ENCODE measurements at regions not wholly inside any gene's neighbourhood (a gene's known extent, or its start where the extent isn't known, plus 50 kb on each side); places are given as distances from the start of the nearest gene placed in this dataset.

DNA sequence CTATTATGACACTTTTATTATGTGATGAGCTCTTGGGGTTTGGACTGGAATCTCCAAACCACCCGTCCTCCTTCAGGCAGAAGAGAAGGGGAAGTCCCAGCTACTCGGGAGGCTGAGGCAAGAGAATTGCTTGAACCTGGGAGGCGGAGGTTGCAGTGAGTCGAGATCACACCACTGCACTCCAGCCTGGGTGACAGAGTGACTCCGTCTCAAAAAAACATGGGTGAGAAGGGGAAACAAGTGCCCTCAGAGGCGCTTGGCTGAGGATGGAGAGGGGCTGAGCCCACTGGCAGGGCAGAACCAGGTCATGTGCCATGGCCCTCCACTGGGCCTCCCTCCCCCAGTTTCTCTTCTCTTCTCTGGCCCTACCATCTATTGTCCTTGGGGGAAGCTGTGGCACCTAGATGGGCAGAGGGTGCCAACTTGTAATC, 120.9 kb upstream of the SMURF2 start:
- H3K4me2 ChIP-seq (ENCODE audit: low read length) = no peak overlapping the region
- no peaks in the 10 kb centered on the region for H3K36me3 ChIP-seq (ENCODE audit: control insufficient read depth, low read length)
- H3K27me3 ChIP-seq (ENCODE audit: control insufficient read depth, low read length) = peaks cover 14% of the 10 kb centered on the region
- H3K79me2 ChIP-seq (ENCODE audit: control insufficient read depth, low read length) = no peaks in the 10 kb centered on the region
- H3K9me3 ChIP-seq (ENCODE audit: control insufficient read depth, insufficient read depth, low read length) = no peaks in the 10 kb centered on the region
- peaks cover 21% of the 10 kb centered on the region for H3K4me1 ChIP-seq (ENCODE audit: control insufficient read depth, low read length)
- H4K20me1 ChIP-seq (ENCODE audit: control insufficient read depth, insufficient read depth, low read depth, low read length) = no peaks in the 10 kb centered on the region
- no peaks in the 10 kb centered on the region for H3K9me2 ChIP-seq (replicated peaks; ENCODE audit: control insufficient read depth, low read length)
- H3K27ac ChIP-seq (ENCODE audit: low read depth, low read length) = no peak overlapping the region
- TF ChIP-seq EZH2phosphoT487 (IDR thresholded peaks at IDR 0.05; ENCODE audit: borderline replicate concordance, low read length) = no peak
- TF ChIP-seq CTCF (IDR thresholded peaks at IDR 0.05; ENCODE audit: low read depth, low read length, poor library complexity, severe bottlenecking) = no peak
- peaks cover 2% of the 10 kb centered on the region for H3F3A ChIP-seq (ENCODE audit: control insufficient read depth, insufficient read depth)
- no peak overlapping the region for H3K4me3 ChIP-seq (ENCODE audit: low read length)

DNA sequence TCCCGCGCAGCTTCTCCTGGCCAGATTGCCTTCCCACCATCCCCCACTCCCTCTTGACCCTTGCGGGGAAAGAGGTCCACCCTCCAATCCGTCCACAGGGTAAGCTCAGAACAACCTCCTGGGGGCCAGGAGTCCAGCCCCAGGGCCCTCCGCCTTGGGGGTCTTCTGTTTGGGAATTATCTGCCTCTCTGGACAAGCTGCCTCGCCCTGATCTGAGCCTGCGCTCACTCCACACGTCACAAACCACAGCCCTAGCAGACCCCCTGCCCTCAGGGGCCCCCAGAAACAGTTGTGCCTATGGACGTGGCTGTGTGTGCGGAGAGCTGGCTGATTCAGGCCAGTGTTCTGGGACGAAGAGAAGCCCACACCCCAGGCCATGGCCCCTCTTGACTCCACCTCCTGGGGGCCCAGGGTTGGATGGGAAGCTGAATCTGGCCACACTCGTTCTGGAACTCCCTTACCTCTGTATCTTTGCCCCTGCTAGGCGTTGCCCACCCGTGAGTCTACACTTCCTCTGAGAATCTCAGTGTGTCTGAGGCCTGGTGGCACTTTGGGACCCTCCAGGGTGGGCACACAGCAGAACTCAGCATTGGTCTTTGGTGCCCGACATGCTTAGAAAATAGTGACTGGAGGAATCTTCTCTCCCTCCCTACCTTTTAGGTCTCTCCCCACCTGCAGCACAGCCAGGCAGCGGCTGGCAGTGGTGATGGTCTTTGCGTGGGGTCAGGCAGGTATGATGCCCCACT, 119.9 kb upstream of the SMURF2 start:
- no peaks in the 10 kb centered on the region for H4K20me1 ChIP-seq (ENCODE audit: control insufficient read depth, insufficient read depth, low read depth, low read length)
- TF ChIP-seq CTCF (IDR thresholded peaks at IDR 0.05; ENCODE audit: low read depth, low read length, poor library complexity, severe bottlenecking) = no peak
- no peak for TF ChIP-seq EZH2phosphoT487 (IDR thresholded peaks at IDR 0.05; ENCODE audit: borderline replicate concordance, low read length)
- H3K79me2 ChIP-seq (ENCODE audit: control insufficient read depth, low read length) = no peaks in the 10 kb centered on the region
- peaks cover 32% of the 10 kb centered on the region for H3K4me1 ChIP-seq (ENCODE audit: control insufficient read depth, low read length)
- H3K4me3 ChIP-seq (ENCODE audit: low read length) = no peak overlapping the region
- H3F3A ChIP-seq (ENCODE audit: control insufficient read depth, insufficient read depth) = peaks cover 11% of the 10 kb centered on the region
- no peaks in the 10 kb centered on the region for H3K36me3 ChIP-seq (ENCODE audit: control insufficient read depth, low read length)
- no peak overlapping the region for H3K4me2 ChIP-seq (ENCODE audit: low read length)
- H3K9me3 ChIP-seq (ENCODE audit: control insufficient read depth, insufficient read depth, low read length) = no peaks in the 10 kb centered on the region
- no peaks in the 10 kb centered on the region for H3K9me2 ChIP-seq (replicated peaks; ENCODE audit: control insufficient read depth, low read length)
- no peak overlapping the region for H3K27ac ChIP-seq (ENCODE audit: low read depth, low read length)
- peaks cover 14% of the 10 kb centered on the region for H3K27me3 ChIP-seq (ENCODE audit: control insufficient read depth, low read length)

DNA sequence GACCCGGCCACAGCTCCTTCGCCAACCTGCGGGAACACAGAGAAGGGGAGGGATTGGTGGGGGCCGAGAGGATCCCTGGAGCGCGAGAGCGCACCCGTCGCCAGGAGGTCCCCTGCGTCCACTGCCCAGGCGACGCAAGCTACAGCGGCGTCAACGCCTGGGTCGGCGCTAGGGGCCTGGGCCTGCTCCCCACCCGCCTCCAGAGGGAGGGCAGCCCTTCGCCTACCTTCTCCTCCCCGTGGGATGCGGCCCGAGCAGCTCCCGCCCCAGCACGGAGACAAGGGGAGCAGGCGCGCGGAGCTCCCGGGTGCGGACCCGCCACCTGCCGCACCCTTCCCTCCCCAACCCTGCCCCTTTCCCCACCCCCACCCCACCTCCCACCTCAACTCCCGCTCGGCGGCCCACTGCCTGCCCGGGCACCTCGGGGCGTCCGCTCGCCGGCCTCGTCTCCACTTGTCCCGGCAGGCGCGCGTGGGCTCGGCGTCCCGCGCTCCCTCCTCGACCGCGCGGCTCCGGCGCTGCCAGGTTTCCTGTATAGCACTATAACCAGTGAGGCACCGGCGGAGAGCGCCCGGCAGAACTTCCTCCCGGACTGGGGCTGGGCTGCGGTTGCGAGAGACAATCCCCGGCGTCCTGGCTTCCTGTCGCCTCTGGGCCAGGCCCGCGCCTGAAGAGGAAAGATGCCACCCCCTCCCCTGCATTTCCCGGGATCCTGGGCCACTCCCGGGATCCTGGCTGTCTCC, 119.1 kb upstream of the SMURF2 start:
- Histone ChIP-seq H3K27me3 (ENCODE audit: control insufficient read depth, low read length) (peaks cover 14% of the 10 kb centered on the region), H3K27ac (ENCODE audit: low read depth, low read length) (no peak overlapping the region), H3K9me2 (replicated peaks; ENCODE audit: control insufficient read depth, low read length) (no peaks in the 10 kb centered on the region), H3K36me3 (ENCODE audit: control insufficient read depth, low read length) (no peaks in the 10 kb centered on the region), H3K4me2 (ENCODE audit: low read length) (peak overlapping the region; percentile 67), H3F3A (ENCODE audit: control insufficient read depth, insufficient read depth) (peaks cover 11% of the 10 kb centered on the region), H4K20me1 (ENCODE audit: control insufficient read depth, insufficient read depth, low read depth, low read length) (no peaks in the 10 kb centered on the region), H3K9me3 (ENCODE audit: control insufficient read depth, insufficient read depth, low read length) (no peaks in the 10 kb centered on the region), H3K4me3 (ENCODE audit: low read length) (peak overlapping the region; percentile 47; the same call in 1 of the 2 replicates), H3K4me1 (ENCODE audit: control insufficient read depth, low read length) (peaks cover 40% of the 10 kb centered on the region), H3K79me2 (ENCODE audit: control insufficient read depth, low read length) (no peaks in the 10 kb centered on the region)
- TF ChIP-seq EZH2phosphoT487 (IDR thresholded peaks at IDR 0.05; ENCODE audit: borderline replicate concordance, low read length) (no peak), CTCF (IDR thresholded peaks at IDR 0.05; ENCODE audit: low read depth, low read length, poor library complexity, severe bottlenecking) (no peak)
